HG03025 (cell line): ENCODE measurements at regions not wholly inside any gene's neighbourhood (a gene's known extent, or its start where the extent isn't known, plus 50 kb on each side); places are given as distances from the start of the nearest gene placed in this dataset.
"Not testable (repeated sequence)": the region's sequence is repeated elsewhere in the genome, so short reads cannot be mapped to it uniquely, and the experiment has no call there.

ENCODE experiments used
- ATAC-seq: cut with Tn5 transposase; IDR thresholded peaks from one replicate; pipeline ENCODE4 v1.9.1; 2021; ENCODE audit warnings: mild to moderate bottlenecking, moderate library complexity; ENCODE audit not compliant: unreplicated experiment, low FRiP score

- no peak for ATAC-seq
These were observed 341.3 kb downstream of the SPRY2 start for GRCh38 chr13:79999601-80000000.

GRCh38 chr13:79998381-79998880 lies 342.5 kb downstream of the SPRY2 start:
- ATAC-seq: no peak

- ATAC-seq: no peak
These were observed 343.7 kb downstream of the SPRY2 start for GRCh38 chr13:79997244-79997643.

- no peak for ATAC-seq
These were observed 345.6 kb downstream of the SPRY2 start for GRCh38 chr13:79995334-79995733.

GRCh38 chr13:79992111-79992510 lies 348.8 kb downstream of the SPRY2 start:
- no peak for ATAC-seq

- ATAC-seq: no peak
These were observed 350.9 kb downstream of the SPRY2 start for GRCh38 chr13:79990048-79990447.

- ATAC-seq: no peak
These were observed 351.7 kb downstream of the SPRY2 start for GRCh38 chr13:79989217-79989661.

GRCh38 chr13:79988573-79988972 lies 352.4 kb downstream of the SPRY2 start:
- ATAC-seq: no peak

- no peak for ATAC-seq
These were observed 353.2 kb downstream of the SPRY2 start for GRCh38 chr13:79987761-79988160.

- ATAC-seq: no peak
These were observed 353.6 kb downstream of the SPRY2 start for GRCh38 chr13:79987323-79987722.

- ATAC-seq: no peak
These were observed 354.0 kb downstream of the SPRY2 start for GRCh38 chr13:79986890-79987289.

- not testable (repeated sequence) for ATAC-seq
These were observed 365.8 kb downstream of the SPRY2 start for GRCh38 chr13:79974935-79975650.

- peak; percentile 83 for ATAC-seq
These were observed 367.4 kb downstream of the SPRY2 start for GRCh38 chr13:79973533-79973963.

GRCh38 chr13:79972066-79972569 lies 368.8 kb downstream of the SPRY2 start:
- ATAC-seq: no peak

GRCh38 chr13:79966493-79966895 lies 374.4 kb downstream of the SPRY2 start:
- ATAC-seq: no peak

GRCh38 chr13:79966059-79966458 lies 374.9 kb downstream of the SPRY2 start:
- no peak for ATAC-seq

GRCh38 chr13:79946556-79946955 lies 394.4 kb downstream of the SPRY2 start:
- ATAC-seq: no peak

GRCh38 chr13:79943346-79944023 lies 397.4 kb downstream of the SPRY2 start:
- ATAC-seq: no peak

GRCh38 chr13:79941752-79942151 lies 399.2 kb downstream of the SPRY2 start:
- ATAC-seq: no peak

GRCh38 chr13:79939689-79940088 lies 401.2 kb downstream of the SPRY2 start:
- no peak for ATAC-seq

- no peak for ATAC-seq
These were observed 403.1 kb downstream of the SPRY2 start for GRCh38 chr13:79937771-79938216.
